ENCODE measurements at regions not wholly inside any gene's neighbourhood (a gene's known extent, or its start where the extent isn't known, plus 50 kb on each side); places are given as distances from the start of the nearest gene placed in this dataset.
A peak's percentile ranks its signal among the peaks of the same experiment; 100 is the strongest.

- no peak for DNase-seq
Observed at GRCh38 chr20:48098866-48099265, 313.6 kb upstream of the SULF2 start.

- no peak for DNase-seq
Observed at GRCh38 chr20:48098099-48098498, 312.8 kb upstream of the SULF2 start.

DNA sequence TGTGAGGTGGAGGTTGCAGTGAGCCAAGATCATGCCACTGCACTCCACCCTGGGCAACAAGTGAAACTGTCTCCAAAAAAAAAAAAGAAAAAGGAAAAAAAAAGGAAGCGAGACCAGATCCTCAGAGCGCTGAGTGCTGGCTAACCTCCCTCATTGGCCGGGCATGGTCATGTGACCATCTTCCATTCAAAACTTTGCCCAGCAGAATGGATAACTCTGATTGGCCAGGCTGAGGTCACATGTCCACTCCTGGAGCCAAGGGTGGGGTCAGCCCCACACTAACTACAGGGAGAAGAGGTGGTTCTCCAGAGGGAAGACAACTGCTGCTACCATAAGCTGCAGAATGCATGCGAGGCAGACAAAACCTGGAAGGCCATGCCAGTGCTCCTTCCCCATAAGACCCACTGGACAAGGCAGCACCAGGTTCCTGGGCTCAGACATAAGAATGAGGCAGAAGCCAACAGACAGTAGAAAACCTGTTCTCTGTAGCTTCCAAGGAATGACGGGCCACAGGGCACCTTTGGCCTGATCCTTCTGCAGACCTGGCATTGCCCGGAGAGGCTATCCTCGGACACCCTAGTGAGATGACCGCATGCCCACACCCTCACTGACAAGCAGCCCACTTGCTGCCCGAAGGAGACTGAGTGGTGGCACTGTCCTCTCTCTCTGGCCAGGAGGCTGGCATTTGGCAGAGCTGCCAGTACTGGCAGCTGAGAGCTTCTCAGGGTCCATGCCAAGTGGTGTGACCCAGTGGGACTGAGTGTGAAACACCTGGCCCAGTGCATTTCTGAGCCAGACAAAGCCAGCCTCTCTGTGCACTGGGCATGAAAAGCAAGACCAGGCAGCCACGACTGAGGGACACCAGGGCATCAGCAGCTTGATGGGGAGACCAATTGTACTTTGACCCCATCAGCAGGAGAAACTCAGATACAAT is 311.9 kb upstream of the SULF2 start:
- DNase-seq, result no peak

- no peak for DNase-seq
Observed at GRCh38 chr20:48096212-48096875, 311.1 kb upstream of the SULF2 start.

DNA sequence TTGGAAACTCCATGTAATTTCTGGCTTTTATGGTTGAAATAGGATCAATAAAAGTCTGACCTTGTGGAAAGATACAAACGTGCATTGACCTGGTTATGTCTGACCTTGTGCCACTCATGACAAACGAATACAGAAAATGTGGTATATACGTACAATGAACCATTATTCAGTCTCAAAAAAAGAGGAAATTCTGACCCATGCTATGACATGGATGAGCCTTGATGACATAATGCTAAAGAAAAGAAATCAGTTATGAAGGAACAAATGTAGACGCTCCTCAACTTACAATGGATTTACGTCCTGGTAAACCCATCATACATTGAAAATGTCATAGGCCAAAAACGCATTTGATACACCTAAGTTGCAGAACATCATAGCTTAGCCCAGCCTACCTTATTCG is 309.7 kb upstream of the SULF2 start:
- no peak for DNase-seq

GRCh38 chr20:48094196-48094749 is 309.0 kb upstream of the SULF2 start:
- DNase-seq, result no peak

- no peak for DNase-seq
Observed at GRCh38 chr20:48092596-48093280, 307.5 kb upstream of the SULF2 start.

DNA sequence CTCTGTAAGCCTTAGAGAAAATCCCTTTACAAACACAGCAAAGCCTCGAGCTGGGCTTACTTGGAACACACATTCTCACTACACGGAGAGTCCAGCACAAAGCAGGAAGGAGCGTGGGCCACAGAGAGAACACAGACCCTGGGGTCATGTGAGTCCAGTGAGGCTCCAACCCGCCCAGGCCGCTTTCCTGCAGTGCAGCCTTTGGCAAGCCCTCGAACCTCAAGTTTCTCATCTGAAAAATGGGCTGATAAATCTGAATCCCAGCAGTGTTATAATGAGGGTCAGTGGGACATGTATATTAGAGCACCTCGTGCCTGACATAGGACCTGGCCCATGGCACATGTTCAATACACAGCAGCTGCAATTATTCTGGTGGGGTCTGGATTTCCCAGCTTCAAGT is 305.5 kb upstream of the SULF2 start:
- DNase-seq, result no peak

DNA sequence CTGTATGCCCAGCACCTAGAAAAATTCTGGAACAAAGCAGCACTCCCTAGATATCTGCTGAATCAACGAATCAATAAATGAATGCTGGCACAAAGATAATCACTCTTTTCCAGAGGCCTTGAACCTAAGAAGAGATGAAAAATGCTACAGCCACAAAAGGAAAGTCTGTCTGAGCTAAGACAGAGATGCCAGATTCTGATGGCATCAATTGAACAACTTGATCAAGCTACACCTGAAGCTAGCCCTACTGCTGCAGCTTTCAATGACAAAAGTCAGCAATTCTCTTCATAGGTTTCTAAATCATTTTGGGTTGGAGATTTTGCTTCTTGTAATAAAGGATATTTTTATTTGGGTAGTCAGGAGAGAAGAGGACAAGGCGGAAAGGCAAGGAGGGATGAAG is 305.0 kb upstream of the SULF2 start:
- no peak for DNase-seq

DNA sequence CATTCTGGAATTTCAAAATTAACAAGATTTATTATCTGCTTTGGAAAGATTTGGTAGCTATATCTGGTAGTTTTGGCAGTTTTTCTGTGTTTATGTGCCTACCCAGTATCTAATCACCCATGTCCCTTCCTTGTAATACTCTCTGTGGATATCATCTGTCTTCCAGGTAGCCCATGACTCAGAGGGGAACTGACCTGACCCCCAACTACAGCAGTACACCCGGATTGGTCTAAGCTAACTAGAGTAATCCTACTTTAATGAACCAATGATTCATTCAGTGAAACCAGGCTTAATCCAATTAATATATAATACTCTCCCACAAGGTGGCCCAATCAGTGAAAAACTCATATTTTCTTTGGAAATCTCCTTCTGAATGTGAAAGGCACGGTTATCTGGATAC is 295.3 kb upstream of the SULF2 start:
- DNase-seq, result no peak

GRCh38 chr20:48079028-48079427 is 293.7 kb upstream of the SULF2 start:
- no peak for DNase-seq

- no peak for DNase-seq
Observed at GRCh38 chr20:48076747-48077146, 291.5 kb upstream of the SULF2 start.

- no peak for DNase-seq
Observed at GRCh38 chr20:48076247-48076646, 291.0 kb upstream of the SULF2 start.

DNA sequence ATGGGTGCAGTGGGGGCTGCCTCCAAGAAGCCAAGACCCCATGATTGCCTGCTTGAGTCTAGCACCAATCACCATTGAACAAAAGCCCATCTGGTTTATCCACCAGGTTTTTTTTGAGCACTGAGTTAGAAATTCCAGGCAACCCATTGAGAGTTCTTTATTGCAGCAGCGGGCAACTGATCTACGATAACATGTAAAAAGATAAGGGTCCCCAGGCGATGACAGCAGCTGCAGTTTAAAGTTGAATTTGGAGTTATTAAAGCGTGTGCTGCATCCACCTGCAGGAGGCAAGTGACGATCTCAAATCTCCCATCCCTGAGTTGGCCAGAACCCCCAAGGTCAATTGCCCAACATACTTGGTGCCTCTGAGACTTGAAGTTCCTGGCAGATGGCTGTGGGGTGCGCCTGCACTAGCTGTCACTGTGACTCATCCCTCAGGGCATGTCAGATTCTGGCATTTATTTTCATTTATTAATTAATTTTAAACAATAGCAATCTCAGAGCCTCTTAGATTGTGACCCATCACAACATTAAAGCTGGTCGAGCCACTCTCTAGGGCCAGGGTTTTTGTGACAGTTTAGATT is 290.4 kb upstream of the SULF2 start:
- no peak for DNase-seq

GRCh38 chr20:48070991-48071652 is 285.8 kb upstream of the SULF2 start:
- DNase-seq, result no peak

DNA sequence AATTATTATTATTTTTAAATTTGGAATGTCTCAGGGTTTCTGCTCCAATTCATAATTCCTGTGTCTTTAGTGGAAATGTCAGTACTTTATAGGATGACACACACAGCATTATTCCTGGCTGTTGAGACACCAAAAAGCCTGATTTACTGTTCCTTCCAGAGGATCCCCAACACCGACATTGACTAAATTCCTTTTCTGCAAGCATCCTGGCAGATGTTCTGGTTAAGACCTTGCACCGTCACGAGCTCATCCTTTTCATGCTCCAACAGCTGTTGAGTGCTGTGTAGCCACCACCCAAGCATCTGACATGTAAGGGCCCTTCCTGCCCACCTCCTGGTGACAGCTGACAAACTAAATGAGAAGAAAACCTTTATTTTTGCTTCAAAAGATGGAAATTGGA is 284.3 kb upstream of the SULF2 start:
- DNase-seq, result peak; percentile 44

DNA sequence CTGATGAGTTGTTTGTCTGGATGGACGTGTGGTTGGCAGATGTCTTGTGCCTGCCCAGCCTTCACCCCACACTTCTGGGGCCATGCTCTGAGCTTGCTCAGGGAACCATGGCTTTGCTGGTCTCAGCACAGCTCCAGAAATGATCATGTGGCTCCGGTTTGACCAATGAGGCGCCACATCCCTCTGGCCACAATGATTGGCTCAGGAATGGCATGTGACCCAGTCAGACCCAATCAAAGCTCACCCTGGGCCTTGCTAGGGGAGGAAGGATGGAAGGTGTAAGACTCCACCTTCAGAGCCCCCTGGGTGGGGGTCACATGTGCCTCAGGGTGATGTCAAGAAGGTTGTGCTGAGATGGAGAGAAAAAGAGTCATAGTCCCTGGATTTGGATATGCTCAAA is 281.6 kb upstream of the SULF2 start:
- no peak for DNase-seq

GRCh38 chr20:48066246-48066645 is 281.0 kb upstream of the SULF2 start:
- DNase-seq, result no peak

GRCh38 chr20:48065833-48066232 is 280.6 kb upstream of the SULF2 start:
- no peak for DNase-seq

DNA sequence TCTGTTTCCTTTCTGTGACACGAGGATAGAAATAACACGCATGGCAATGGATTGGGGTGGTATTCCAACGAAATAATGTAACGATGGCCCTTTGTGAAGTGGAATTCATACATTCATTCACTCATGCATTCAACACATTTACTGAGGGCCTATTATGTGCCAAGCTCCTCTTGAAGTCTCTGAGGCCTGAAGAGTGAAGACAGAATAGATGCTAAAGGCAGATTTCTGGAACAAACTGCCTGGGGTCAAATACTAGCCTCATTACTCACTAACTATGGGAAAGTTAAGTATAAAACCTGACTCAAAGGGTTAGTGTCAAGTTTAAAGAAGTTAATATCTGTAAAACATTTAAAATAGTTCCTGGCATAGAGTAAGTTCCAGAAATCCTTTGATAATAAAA is 279.6 kb upstream of the SULF2 start:
- DNase-seq, result no peak

DNA sequence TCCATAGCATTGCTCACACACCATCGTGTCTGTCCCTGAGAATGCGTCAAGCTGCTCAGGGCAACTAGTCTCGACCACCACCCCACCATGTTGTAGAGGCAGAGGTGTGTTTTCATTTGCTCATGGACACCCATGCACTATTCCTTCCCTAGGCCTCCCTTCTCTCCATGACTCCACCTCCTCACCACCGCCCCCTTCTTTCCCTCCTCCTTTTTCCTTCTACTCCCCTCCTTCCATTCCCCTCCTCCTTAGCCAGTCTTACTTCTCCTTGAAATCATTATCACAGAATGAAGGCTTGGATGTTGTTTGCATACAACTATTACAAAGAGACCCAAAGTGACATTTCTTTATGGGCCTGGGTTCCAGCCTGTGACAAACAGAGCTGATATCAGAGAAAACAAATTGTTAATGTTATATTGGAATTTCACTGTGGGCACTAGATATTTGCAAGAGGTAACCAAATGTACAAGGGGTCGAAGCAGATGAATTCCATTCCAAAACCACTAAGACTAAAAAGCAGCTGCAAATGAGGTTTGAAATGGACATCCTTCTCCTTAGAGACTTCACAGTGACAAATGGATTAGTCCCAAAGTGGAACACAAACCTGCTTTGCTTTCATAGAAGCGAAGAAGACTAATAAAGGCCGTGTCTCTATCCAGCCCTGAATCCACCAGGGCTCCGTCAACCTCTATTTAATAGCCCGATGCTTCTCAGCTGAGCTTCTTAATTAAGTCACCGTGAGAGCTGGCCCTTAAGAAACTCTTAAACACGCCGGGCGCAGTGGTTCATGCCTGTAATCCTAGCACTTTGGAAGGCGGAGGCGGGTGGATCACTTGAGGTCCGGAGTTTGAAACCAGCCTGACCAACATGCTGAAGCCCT is 275.8 kb upstream of the SULF2 start:
- DNase-seq, result no peak

All from NCI-H1694 (cell line).